ENCODE measurements at regions not wholly inside any gene's neighbourhood (a gene's known extent, or its start where the extent isn't known, plus 50 kb on each side); places are given as distances from the start of the nearest gene placed in this dataset.

DNA sequence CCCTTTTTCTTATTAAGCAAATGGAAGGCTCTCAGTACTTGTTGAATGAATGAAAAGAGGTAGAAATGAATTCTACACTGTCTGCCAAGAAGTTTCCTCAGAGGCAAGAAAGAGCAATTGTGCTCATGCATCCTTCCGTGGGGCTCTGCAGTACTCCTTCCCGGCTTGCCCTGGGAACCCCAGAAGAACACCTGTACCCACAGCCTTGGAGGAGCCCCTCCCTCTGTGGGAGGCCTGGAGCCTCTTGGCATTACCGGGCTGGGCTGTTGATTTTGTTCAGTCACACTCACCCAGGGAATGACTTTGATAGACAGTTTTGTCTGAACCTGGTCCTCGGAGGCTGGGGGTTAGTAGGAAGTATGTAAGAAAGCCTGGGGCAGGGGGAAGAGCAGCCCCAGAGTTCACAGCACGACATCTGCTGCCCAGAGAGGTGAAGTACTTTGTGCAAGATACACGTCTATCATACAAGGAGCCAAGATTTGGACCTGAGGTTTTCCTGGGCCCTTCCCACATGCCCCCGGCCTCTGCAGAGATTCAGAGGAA lies 134.8 kb upstream of the GDF10 start:
- no peak for TF ChIP-seq ELF4 (IDR thresholded peaks at IDR 0.05)
- no peak for TF ChIP-seq SP1 (IDR thresholded peaks at IDR 0.05)
- TF ChIP-seq BHLHE40 (IDR thresholded peaks at IDR 0.05; ENCODE audit: borderline replicate concordance) = no peak
- no peak for TF ChIP-seq FOXA1 (IDR thresholded peaks at IDR 0.05)

Measured in HEK293T (cell line).